ENCODE measurements at regions not wholly inside any gene's neighbourhood (a gene's known extent, or its start where the extent isn't known, plus 50 kb on each side); places are given as distances from the start of the nearest gene placed in this dataset.

DNA sequence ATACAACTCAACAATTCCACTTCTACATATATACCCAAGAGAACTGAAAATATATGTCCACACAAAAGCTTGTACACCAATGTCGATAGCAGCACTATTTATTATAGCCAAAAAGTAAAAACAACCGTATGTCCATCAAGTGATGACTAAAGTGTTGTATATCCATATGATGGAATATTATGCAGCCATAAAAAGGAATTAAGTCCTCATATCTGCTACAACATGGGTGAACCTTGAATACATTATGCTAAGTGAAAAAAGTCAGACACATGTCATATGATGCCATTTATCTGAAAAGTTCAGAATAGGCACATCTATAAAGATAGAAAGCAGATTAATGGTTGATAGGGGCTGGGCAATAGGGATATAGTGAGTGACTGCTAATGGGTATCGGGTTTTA lies 204.5 kb downstream of the KCNRG start:
- H3K4me3 ChIP-seq (ENCODE audit: low read length), result no peak overlapping the region
- no peak for DNase-seq (ENCODE audit: low read depth)
- TF ChIP-seq, protein P1, sequence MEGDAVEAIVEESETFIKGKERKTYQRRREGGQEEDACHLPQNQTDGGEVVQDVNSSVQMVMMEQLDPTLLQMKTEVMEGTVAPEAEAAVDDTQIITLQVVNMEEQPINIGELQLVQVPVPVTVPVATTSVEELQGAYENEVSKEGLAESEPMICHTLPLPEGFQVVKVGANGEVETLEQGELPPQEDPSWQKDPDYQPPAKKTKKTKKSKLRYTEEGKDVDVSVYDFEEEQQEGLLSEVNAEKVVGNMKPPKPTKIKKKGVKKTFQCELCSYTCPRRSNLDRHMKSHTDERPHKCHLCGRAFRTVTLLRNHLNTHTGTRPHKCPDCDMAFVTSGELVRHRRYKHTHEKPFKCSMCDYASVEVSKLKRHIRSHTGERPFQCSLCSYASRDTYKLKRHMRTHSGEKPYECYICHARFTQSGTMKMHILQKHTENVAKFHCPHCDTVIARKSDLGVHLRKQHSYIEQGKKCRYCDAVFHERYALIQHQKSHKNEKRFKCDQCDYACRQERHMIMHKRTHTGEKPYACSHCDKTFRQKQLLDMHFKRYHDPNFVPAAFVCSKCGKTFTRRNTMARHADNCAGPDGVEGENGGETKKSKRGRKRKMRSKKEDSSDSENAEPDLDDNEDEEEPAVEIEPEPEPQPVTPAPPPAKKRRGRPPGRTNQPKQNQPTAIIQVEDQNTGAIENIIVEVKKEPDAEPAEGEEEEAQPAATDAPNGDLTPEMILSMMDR (conservative IDR thresholded peaks at IDR 0.05; ENCODE audit: low read depth, low read length), result no peak

- no peak overlapping the region for H3K4me3 ChIP-seq (ENCODE audit: low read length)
- no peak for DNase-seq (ENCODE audit: low read depth)
- TF ChIP-seq, protein P1 (conservative IDR thresholded peaks at IDR 0.05; ENCODE audit: low read depth, low read length), result no peak
These were observed 205.7 kb downstream of the KCNRG start for GRCh38 chr13:50220938-50221337.

GRCh38 chr13:50222569-50223332 lies 207.5 kb downstream of the KCNRG start:
- no peak overlapping the region for H3K4me3 ChIP-seq (ENCODE audit: low read length)
- no peak for DNase-seq (ENCODE audit: low read depth)
- TF ChIP-seq, protein P1 (conservative IDR thresholded peaks at IDR 0.05; ENCODE audit: low read depth, low read length), result no peak

DNA sequence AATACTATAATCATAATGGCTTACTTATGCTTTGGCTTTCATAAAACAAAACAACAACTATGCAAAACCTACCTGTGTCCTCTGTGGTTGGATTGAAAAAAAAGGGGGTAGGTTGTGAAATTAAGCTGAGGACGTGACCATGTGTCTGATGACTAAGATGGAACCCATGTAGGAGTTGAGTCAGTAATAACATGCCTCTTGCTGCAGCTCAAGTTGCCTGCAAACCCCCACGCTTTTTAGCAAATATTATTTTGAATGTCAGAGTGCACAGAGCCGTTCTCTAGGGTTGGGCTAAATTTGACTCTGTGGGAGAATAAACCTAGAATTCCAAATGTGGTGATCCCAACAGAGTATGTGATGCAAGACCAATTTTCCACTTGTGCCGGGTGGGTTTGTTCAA lies 209.3 kb downstream of the KCNRG start:
- DNase-seq (ENCODE audit: low read depth), result no peak
- H3K4me3 ChIP-seq (ENCODE audit: low read length), result no peak overlapping the region
- TF ChIP-seq, protein P1 (conservative IDR thresholded peaks at IDR 0.05; ENCODE audit: low read depth, low read length), result no peak

GRCh38 chr13:50225193-50226155 lies 210.2 kb downstream of the KCNRG start:
- TF ChIP-seq, protein P1 (conservative IDR thresholded peaks at IDR 0.05; ENCODE audit: low read depth, low read length), result no peak
- no peak for DNase-seq (ENCODE audit: low read depth)
- H3K4me3 ChIP-seq (ENCODE audit: low read length), result no peak overlapping the region

- H3K4me3 ChIP-seq (ENCODE audit: low read length), result no peak overlapping the region
- TF ChIP-seq, protein P1 (conservative IDR thresholded peaks at IDR 0.05; ENCODE audit: low read depth, low read length), result no peak
- no peak for DNase-seq (ENCODE audit: low read depth)
These were observed 211.4 kb downstream of the KCNRG start for GRCh38 chr13:50226515-50227155.
